SK-N-SH (cell line): ENCODE measurements at regions not wholly inside any gene's neighbourhood (a gene's known extent, or its start where the extent isn't known, plus 50 kb on each side); places are given as distances from the start of the nearest gene placed in this dataset.

Experiments
- CTCF ChIA-PET: fragments of 300-600, 350-600 bp; formaldehyde crosslinking; extraction: SDS; loops from one replicate; lab custom pipeline; 2021; lab: Yijun Ruan, JAX
- POLR2A ChIA-PET: fragments of 350-600 bp; sonication (Branson Sonifier 250); formaldehyde crosslinking; extraction: SDS; loops from one replicate; lab custom pipeline; 2020; ENCODE audit warnings: antibody characterized with exemption, inconsistent platforms; lab: Yijun Ruan, JAX
- DNase-seq: peaks from one replicate; pipeline ENCODE4 v3.0.0; 2012
- H2AFZ ChIP-seq: fragments of 200-600 bp; sonication (generic); 2 replicates; pipeline ENCODE4 v1.8.1; 2016; ENCODE audit warnings: antibody characterized with exemption, mild to moderate bottlenecking, low read depth
- H3F3A ChIP-seq: fragments of 200-600 bp; sonication (generic); replicated peaks from 2 replicates; pipeline ENCODE3; 2016; ENCODE audit warnings: antibody characterized with exemption, mild to moderate bottlenecking; ENCODE audit not compliant: insufficient read depth
- H3K27ac ChIP-seq, 2 experiments: fragments of 200-500 bp in 1 of 2; fragments of 200-600 bp in 1 of 2; sonication (Bioruptor generic) in 1 of 2; sonication (generic), shearing (Covaris generic) in 1 of 2; 2 replicates each; pipeline versions ENCODE4 v1.5.1 to v1.6.1; 2014 to 2016; ENCODE audit warnings: low read depth in 2 of 2, inconsistent platforms in 1 of 2, low read length in 1 of 2, mild to moderate bottlenecking in 1 of 2, mixed read lengths in 1 of 2
- H3K27me3 ChIP-seq: fragments of 200-600 bp; sonication (generic), shearing (Covaris generic); 2 replicates; pipeline ENCODE4 v1.6.1; 2016; ENCODE audit warnings: mixed run types; ENCODE audit not compliant: insufficient read depth
- H3K36me3 ChIP-seq, 2 experiments: fragments of 200-500 bp in 1 of 2; fragments of 200-600 bp in 1 of 2; sonication (Bioruptor generic) in 1 of 2; sonication (generic) in 1 of 2; replicated peaks in 1 of 2; 2 replicates each; pipeline versions ENCODE3 to v1.5.1; 2014 to 2016; ENCODE audit warnings: low read length in 1 of 2, mild to moderate bottlenecking in 1 of 2; ENCODE audit not compliant: insufficient read depth in 2 of 2, control insufficient read depth in 1 of 2
- H3K4me1 ChIP-seq, 2 experiments: fragments of 200-500 bp in 1 of 2; fragments of 200-600 bp in 1 of 2; sonication (Bioruptor generic) in 1 of 2; sonication (generic), shearing (Covaris generic) in 1 of 2; 2 replicates each; pipeline versions ENCODE4 v1.5.1 to v1.6.1; 2014 to 2016; ENCODE audit warnings: low read depth in 1 of 2, low read length in 1 of 2, mixed run types in 1 of 2; ENCODE audit not compliant: insufficient read depth in 2 of 2, control insufficient read depth in 1 of 2
- H3K4me2 ChIP-seq: fragments of 200-600 bp; sonication (generic), shearing (Covaris generic); 2 replicates; pipeline ENCODE4 v1.6.1; 2017; ENCODE audit warnings: mixed run types
- H3K4me3 ChIP-seq, 2 experiments: fragments of 200-500 bp in 1 of 2; fragments of 200-600 bp in 1 of 2; sonication (Bioruptor generic) in 1 of 2; sonication (generic), shearing (Covaris generic) in 1 of 2; 2 replicates each; pipeline versions ENCODE4 v1.5.1 to v1.8.1; 2014 to 2016; ENCODE audit warnings: low read depth in 2 of 2, inconsistent platforms in 1 of 2, low read length in 1 of 2, mild to moderate bottlenecking in 1 of 2, mixed read lengths in 1 of 2, moderate library complexity in 1 of 2
- H3K79me2 ChIP-seq: fragments of 200-600 bp; sonication (generic); 2 replicates; pipeline ENCODE4 v1.8.1; 2017; ENCODE audit warnings: mild to moderate bottlenecking; ENCODE audit not compliant: insufficient read depth
- H3K9ac ChIP-seq: fragments of 200-600 bp; sonication (generic); 2 replicates; pipeline ENCODE4 v1.6.1; 2017; ENCODE audit warnings: mixed run types
- H3K9me2 ChIP-seq: fragments of 200-600 bp; sonication (generic); 2 replicates; pipeline ENCODE4 v1.6.1; 2017; ENCODE audit warnings: mixed run types
- H3K9me3 ChIP-seq: fragments of 200-600 bp; sonication (generic); 2 replicates; pipeline ENCODE4 v1.6.1; 2017; ENCODE audit warnings: mixed run types, mild to moderate bottlenecking, moderate library complexity
- H4K20me1 ChIP-seq: fragments of 200-600 bp; sonication (generic); 2 replicates; pipeline ENCODE4 v1.6.1; 2017; ENCODE audit warnings: mild to moderate bottlenecking, mixed run types; ENCODE audit not compliant: insufficient read depth
- CHD2 ChIP-seq: fragments of 150-350 bp; IDR thresholded peaks from 2 replicates; pipeline ENCODE4 v1.6.1; 2018; ENCODE audit warnings: low read length; ENCODE audit not compliant: partially characterized antibody
- ELF1 ChIP-seq: IDR thresholded peaks from 2 replicates; pipeline ENCODE4 v1.4.0; 2012
- EZH2phosphoT487 ChIP-seq: fragments of 200-600 bp; sonication (generic); IDR thresholded peaks from 2 replicates; pipeline ENCODE4 v1.6.1; 2017; ENCODE audit warnings: low read depth, mixed run types, mild to moderate bottlenecking, antibody characterized with exemption, moderate library complexity, borderline replicate concordance
- FOSL2 ChIP-seq: IDR thresholded peaks from 2 replicates; pipeline ENCODE4 v1.4.0; 2012; ENCODE audit warnings: low read depth, mild to moderate bottlenecking, moderate library complexity, borderline replicate concordance
- FOXJ3 ChIP-seq: sonication (generic); formaldehyde crosslinking; IDR thresholded peaks from 2 replicates; pipeline ENCODE4 v1.5.1; 2020; ENCODE audit warnings: mild to moderate bottlenecking, missing genetic modification reagents
- FOXM1 ChIP-seq: IDR thresholded peaks from 2 replicates; pipeline ENCODE4 v1.4.0; 2012; ENCODE audit warnings: low read depth, mild to moderate bottlenecking
- GABPA ChIP-seq: IDR thresholded peaks from 2 replicates; pipeline ENCODE4 v1.4.0; 2012; ENCODE audit warnings: low read depth, mild to moderate bottlenecking
- GATA2 ChIP-seq: sonication (generic); formaldehyde crosslinking; IDR thresholded peaks from 2 replicates; pipeline ENCODE4 v1.5.0; 2020; ENCODE audit warnings: mild to moderate bottlenecking, missing genetic modification reagents
- JUND ChIP-seq: IDR thresholded peaks from 2 replicates; pipeline ENCODE4 v1.4.0; 2012
- MEF2A ChIP-seq: IDR thresholded peaks from 2 replicates; pipeline ENCODE4 v1.4.0; 2012; ENCODE audit warnings: low read depth, borderline replicate concordance
- MXI1 ChIP-seq: IDR thresholded peaks from 2 replicates; pipeline ENCODE4 v1.6.1; 2012; ENCODE audit warnings: mild to moderate bottlenecking, low read depth, low read length, improper control_type of control experiment
- NFIC ChIP-seq: IDR thresholded peaks from 2 replicates; pipeline ENCODE4 v1.4.0; 2012; ENCODE audit warnings: borderline replicate concordance
- POLR2AphosphoS5 ChIP-seq: IDR thresholded peaks from 2 replicates; pipeline ENCODE4 v1.6.1; 2012; ENCODE audit warnings: low read depth, low read length
- RCOR1 ChIP-seq: fragments of 150-350 bp; IDR thresholded peaks from 2 replicates; pipeline ENCODE4 v1.6.1; 2017; ENCODE audit warnings: antibody characterized with exemption, low read length
- TAF1 ChIP-seq: IDR thresholded peaks from 2 replicates; pipeline ENCODE4 v1.6.1; 2012; ENCODE audit warnings: low read depth, mild to moderate bottlenecking, low read length, moderate library complexity, borderline replicate concordance
- TCF12 ChIP-seq: IDR thresholded peaks from 2 replicates; pipeline ENCODE4 v1.4.0; 2012
- WGBS: methylation state at CpG from one replicate; pipeline ENCODE4 v1.1.6; 2017; ENCODE audit warnings: low lambda C conversion rate; 5-methylcytosine and 5-hydroxymethylcytosine counted together
- TF ChIP-seq, protein P1 (sequence below): fragments of 200-600 bp; sonication (generic); IDR thresholded peaks from 2 replicates; pipeline ENCODE4 v1.6.1; 2017; ENCODE audit warnings: antibody characterized with exemption, mild to moderate bottlenecking, moderate library complexity
- TF ChIP-seq, protein P2 (sequence below): fragments of 150-350 bp; IDR thresholded peaks from 2 replicates; pipeline ENCODE4 v1.6.1; 2017; ENCODE audit warnings: antibody characterized with exemption, low read length, low read depth, borderline replicate concordance
- TF ChIP-seq, protein P3 (sequence below): IDR thresholded peaks from 2 replicates; pipeline ENCODE4; 2012

DNA sequence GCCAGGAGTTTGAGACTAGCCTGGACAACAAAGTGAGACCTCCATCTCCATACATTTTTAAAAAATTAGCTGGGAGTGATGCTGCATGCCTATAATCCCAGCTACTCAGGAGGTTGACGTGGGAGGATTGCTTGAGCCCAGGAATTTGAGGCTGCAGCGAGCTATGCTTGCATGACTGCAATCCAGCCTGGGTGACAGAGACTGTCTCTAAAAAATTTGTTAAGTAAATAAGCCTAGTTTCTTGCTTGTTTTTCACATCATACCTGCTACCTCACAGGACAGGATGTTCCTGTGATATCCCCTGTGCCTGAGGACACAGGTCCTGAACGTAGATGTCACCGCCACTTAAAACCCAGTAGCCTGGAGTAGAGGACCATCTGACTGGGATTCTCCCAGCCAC, 348.6 kb downstream of the MN1 start:
- POLR2A ChIA-PET = no interaction called here
- Histone ChIP-seq H3K9ac (no peak overlapping the region), H3K9me3 (no peaks in the 10 kb centered on the region), H3K27ac (no peak overlapping the region), H3K79me2 (no peaks in the 10 kb centered on the region), H3K4me2 (no peak overlapping the region), H2AFZ (no peak overlapping the region), H3K36me3 (no peaks in the 10 kb centered on the region), H4K20me1 (no peaks in the 10 kb centered on the region), H3K9me2 (no peaks in the 10 kb centered on the region), H3F3A (peaks cover 18% of the 10 kb centered on the region), H3K4me3 (no peak overlapping the region), H3K27me3 (no peaks in the 10 kb centered on the region), H3K4me1 (peaks cover 0 to 13% of the 10 kb centered on the region in 2 experiments; a peak in 1 of 4 replicates)
- CTCF ChIA-PET = no interaction called here
- 69% methylated on average over 4 of the region's 4 CpGs for WGBS
- TF ChIP-seq MXI1 = no peak
- TF ChIP-seq, protein P1, sequence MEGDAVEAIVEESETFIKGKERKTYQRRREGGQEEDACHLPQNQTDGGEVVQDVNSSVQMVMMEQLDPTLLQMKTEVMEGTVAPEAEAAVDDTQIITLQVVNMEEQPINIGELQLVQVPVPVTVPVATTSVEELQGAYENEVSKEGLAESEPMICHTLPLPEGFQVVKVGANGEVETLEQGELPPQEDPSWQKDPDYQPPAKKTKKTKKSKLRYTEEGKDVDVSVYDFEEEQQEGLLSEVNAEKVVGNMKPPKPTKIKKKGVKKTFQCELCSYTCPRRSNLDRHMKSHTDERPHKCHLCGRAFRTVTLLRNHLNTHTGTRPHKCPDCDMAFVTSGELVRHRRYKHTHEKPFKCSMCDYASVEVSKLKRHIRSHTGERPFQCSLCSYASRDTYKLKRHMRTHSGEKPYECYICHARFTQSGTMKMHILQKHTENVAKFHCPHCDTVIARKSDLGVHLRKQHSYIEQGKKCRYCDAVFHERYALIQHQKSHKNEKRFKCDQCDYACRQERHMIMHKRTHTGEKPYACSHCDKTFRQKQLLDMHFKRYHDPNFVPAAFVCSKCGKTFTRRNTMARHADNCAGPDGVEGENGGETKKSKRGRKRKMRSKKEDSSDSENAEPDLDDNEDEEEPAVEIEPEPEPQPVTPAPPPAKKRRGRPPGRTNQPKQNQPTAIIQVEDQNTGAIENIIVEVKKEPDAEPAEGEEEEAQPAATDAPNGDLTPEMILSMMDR = no peak
- TF ChIP-seq ELF1 = no peak
- TF ChIP-seq RCOR1 = no peak
- TF ChIP-seq FOXJ3 (CRISPR knock-in tag) = no peak
- TF ChIP-seq, protein P2, sequence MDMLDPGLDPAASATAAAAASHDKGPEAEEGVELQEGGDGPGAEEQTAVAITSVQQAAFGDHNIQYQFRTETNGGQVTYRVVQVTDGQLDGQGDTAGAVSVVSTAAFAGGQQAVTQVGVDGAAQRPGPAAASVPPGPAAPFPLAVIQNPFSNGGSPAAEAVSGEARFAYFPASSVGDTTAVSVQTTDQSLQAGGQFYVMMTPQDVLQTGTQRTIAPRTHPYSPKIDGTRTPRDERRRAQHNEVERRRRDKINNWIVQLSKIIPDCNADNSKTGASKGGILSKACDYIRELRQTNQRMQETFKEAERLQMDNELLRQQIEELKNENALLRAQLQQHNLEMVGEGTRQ = no peak
- TF ChIP-seq, protein P3, sequence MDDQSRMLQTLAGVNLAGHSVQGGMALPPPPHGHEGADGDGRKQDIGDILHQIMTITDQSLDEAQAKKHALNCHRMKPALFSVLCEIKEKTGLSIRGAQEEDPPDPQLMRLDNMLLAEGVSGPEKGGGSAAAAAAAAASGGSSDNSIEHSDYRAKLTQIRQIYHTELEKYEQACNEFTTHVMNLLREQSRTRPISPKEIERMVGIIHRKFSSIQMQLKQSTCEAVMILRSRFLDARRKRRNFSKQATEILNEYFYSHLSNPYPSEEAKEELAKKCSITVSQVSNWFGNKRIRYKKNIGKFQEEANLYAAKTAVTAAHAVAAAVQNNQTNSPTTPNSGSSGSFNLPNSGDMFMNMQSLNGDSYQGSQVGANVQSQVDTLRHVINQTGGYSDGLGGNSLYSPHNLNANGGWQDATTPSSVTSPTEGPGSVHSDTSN = no peak
- no peak for TF ChIP-seq FOSL2
- TF ChIP-seq FOXM1 = no peak
- TF ChIP-seq CHD2 = no peak
- TF ChIP-seq NFIC = no peak
- no peak for TF ChIP-seq POLR2AphosphoS5
- no peak for TF ChIP-seq GATA2
- no peak for TF ChIP-seq TAF1
- no peak for TF ChIP-seq MEF2A
- TF ChIP-seq GABPA = no peak
- no peak for TF ChIP-seq EZH2phosphoT487
- no peak for TF ChIP-seq TCF12
- no peak for TF ChIP-seq JUND
- no peak for DNase-seq
